Mesodermal cell (in vitro differentiated cells): ENCODE measurements at regions not wholly inside any gene's neighbourhood (a gene's known extent, or its start where the extent isn't known, plus 50 kb on each side); places are given as distances from the start of the nearest gene placed in this dataset.

Experiments
- H3K27ac ChIP-seq: 2 replicates; pipeline ENCODE4 v1.7.0; 2013; ENCODE audit warnings: mild to moderate bottlenecking, low read depth, low read length, moderate library complexity; ENCODE audit not compliant: severe bottlenecking
- H3K36me3 ChIP-seq: 2 replicates; pipeline ENCODE4 v1.7.1; 2013; ENCODE audit warnings: mild to moderate bottlenecking, low read length, moderate library complexity; ENCODE audit not compliant: control insufficient read depth, insufficient read depth
- H3K4me1 ChIP-seq: one replicate; pipeline ENCODE4 v1.7.1; 2013; ENCODE audit warnings: mild to moderate bottlenecking, low read length; ENCODE audit not compliant: insufficient read depth, control insufficient read depth, poor library complexity, severe bottlenecking
- H3K4me3 ChIP-seq: 2 replicates; pipeline ENCODE4 v1.7.0; 2013; ENCODE audit warnings: low read length, control low read depth, mild to moderate bottlenecking; ENCODE audit not compliant: insufficient read depth, poor library complexity, severe bottlenecking; ENCODE audit errors: extremely low read depth
- H3K9me3 ChIP-seq: 2 replicates; pipeline ENCODE4 v1.7.1; 2013; ENCODE audit warnings: mild to moderate bottlenecking, low read length, moderate library complexity; ENCODE audit not compliant: control insufficient read depth
- WGBS, 2 experiments: methylation state at CpG; one replicate each; pipeline ENCODE4 v1.1.5; 2013; ENCODE audit warnings: missing lambda C conversion rate in 2 of 2; ENCODE audit not compliant: insufficient coverage in 2 of 2; 5-methylcytosine and 5-hydroxymethylcytosine counted together

DNA sequence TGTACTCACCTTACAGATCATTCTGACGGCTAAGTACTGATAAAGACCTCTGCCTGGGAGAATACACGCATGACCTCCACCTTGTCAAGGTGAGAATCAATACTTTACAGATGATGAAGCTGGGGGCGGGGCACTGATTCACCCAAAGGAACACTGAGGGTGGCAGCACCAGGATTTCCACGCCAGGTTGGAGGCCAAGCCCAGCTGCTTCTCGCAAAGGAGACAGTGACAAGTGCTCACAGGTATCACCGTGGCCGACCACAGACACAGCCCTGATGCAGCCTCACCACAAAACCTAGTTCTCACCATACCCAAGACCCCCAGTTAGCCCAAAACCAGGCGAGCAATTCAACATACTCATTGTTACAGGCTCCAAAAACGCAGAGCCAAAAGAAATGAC, 434.2 kb downstream of the SOX9 start:
- Histone ChIP-seq H3K36me3 (no peaks in the 10 kb centered on the region), H3K4me3 (no peak overlapping the region), H3K27ac (no peak overlapping the region), H3K9me3 (no peaks in the 10 kb centered on the region), H3K4me1 (no peaks in the 10 kb centered on the region)
- 81 to 82% methylated on average over 7 to 9 of the region's 9 CpGs for WGBS, 2 experiments

DNA sequence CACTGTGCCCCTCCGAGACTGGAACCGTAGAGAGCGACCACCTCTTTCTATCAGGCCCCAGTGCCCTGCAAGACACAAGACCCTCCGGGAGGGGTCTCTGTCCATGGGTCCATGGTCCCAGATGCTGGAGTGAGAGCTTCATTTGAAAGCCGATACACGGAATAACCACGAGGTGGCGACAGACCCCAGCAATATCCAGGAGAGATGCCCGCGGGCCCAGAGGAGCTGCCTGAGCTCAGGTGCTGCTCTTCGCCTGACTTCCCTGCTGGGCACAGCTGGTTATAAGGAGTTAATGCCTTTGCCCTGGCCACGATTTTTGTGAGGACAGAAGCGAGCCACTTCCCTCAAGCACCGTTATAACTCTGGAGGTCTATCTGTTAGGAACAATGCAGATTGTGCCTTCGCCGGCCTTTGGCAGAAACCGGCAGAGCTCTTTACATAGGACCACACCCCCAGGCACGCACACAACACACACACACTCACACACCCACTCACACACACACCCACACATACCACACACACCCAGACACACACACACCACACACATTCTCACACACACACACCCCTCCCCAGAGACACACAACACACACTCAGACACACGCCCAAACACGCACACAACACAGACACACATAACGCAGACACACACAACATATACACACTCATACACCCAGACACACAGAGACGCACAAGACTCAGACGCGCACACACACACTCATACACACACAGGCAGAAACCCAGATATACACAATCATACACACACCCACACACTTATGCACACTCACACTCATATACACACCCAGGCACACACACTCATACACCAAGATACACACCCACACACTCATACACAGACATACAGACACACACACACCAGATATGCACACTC, 436.4 kb downstream of the SOX9 start:
- H3K4me1 ChIP-seq, result no peaks in the 10 kb centered on the region
- WGBS, 2 experiments, result 42% methylated on average over 21 to 22 of the region's 24 CpGs

DNA sequence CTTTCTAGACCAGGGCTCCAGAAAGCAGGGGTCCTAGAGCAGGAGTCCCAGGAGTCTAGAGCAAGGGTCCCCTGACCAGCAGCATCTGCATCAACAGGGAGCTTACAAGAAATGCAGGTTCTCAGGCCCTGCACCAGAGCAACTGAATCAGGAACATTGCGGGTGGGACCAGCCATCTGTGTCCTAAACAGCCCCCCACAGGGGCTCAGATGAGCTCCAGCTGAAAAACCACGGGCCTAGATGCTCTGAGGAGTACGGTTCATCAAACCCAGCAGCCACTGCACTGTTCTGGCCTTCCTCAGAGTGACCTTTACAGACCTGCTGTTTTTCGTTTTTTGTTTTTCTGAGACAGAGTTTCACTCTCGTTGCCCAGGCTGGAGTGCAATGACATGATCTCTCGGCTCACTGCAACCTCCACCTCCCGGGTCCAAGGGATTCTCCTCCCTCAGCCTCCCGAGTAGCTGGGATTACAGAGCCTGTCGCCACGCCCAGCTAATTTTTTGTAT, 438.2 kb downstream of the SOX9 start:
- 84 to 88% methylated on average over 7 to 9 of the region's 10 CpGs for WGBS, 2 experiments
- Histone ChIP-seq H3K4me1 (peaks cover 4% of the 10 kb centered on the region), H3K4me3 (no peak overlapping the region), H3K9me3 (no peaks in the 10 kb centered on the region), H3K27ac (no peak overlapping the region), H3K36me3 (no peaks in the 10 kb centered on the region)

More for the DNA sequence above, 436.4 kb downstream of the SOX9 start:
- Histone ChIP-seq H3K9me3 (no peaks in the 10 kb centered on the region), H3K4me3 (no peak overlapping the region), H3K27ac (no peak overlapping the region), H3K36me3 (no peaks in the 10 kb centered on the region)

DNA sequence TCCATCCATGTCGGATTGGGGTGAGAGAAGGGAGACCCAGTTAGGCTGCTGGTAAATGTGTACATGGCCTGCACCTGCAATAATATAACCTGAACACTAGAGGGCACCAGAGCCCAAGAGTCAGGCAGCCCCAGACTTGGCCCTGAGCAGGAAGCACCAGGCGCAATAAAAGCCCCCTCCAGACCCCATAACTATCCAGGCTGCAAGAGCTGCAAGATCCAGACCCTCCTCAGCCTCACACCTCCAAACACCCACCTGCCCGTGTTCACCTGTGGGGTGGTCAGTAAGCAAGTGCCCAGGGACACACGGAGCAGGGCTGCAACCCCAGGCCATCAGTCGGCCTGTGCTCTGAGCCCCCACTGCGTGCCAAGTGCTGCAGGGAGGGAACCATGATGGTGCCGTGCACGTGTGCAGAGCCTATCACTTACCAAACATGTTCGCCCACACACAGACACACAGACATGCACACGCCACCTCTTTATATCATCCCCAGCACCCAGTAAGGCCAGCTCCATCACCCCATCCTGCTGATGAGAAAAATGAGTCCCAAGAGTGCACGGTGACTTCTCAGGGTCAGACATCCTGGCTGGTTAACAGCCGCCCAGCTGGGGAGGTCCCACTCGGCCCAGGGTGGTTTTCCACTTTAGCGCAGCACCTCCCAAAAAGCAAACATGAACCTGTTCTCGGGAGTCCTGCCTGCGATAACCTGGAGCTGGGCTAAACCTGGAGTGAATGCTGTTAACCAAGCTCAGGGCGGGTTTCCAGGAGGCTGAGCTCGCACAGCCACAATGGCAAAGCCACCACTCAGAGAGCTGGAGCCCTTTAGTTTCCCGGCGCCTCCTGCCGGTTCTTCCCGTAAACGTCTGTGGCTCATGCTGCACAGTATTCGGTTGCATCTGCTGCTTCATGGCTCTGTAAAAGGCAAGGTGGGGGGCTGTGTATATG, 439.8 kb downstream of the SOX9 start:
- peaks cover 8% of the 10 kb centered on the region for H3K4me1 ChIP-seq
- H3K27ac ChIP-seq, result no peak overlapping the region
- 76 to 83% methylated on average over 15 to 21 of the region's 24 CpGs for WGBS, 2 experiments
- H3K4me3 ChIP-seq, result no peak overlapping the region
- no peaks in the 10 kb centered on the region for H3K36me3 ChIP-seq
- H3K9me3 ChIP-seq, result no peaks in the 10 kb centered on the region

DNA sequence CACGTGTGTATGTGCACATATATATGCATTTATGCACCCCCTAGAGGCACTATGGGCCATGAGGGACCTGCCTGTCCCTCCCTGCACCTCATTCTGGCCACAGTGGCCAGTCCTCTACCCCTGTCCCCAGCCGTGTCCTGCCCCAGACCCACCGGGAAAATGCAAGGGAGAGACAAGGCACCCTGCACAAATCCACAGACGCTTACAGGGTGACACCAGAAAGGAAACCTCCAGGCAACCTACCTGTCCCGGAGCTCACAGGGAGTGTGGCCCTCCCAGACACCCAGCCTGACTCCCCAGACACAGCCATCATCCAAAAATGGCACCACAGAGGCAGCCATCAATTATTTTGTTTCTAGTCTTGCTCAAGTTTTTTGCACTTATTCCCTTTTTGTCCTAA, 440.4 kb downstream of the SOX9 start:
- Histone ChIP-seq H3K27ac (no peak overlapping the region), H3K36me3 (no peaks in the 10 kb centered on the region), H3K4me1 (peaks cover 8% of the 10 kb centered on the region), H3K4me3 (no peak overlapping the region), H3K9me3 (no peaks in the 10 kb centered on the region)
- WGBS, 2 experiments, result 78 to 100% methylated on average over 3 to 4 of the region's 5 CpGs

DNA sequence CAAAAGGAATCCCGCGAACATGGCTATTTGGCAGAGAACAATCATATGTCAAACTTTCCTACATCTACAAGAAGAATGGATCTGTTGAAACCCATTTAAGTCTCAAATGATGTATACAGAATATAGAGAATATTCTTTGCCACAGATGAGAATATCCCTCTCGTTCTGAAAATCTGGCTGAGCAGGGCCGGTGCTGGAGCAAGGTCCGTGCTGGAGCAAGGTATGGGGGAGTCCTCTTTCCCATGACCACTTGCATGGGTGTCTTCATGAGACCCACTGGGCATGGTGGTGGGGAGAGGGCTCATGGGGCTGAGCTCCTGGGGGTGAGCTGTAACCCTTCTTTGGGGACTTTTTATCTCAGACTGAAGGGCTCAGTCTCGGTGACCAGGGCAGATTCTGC, 440.9 kb downstream of the SOX9 start:
- H3K4me3 ChIP-seq, result no peak overlapping the region
- H3K9me3 ChIP-seq, result no peaks in the 10 kb centered on the region
- WGBS, 2 experiments, result 86 to 100% methylated on average over 3 to 4 of the region's 6 CpGs
- no peak overlapping the region for H3K27ac ChIP-seq
- H3K36me3 ChIP-seq, result no peaks in the 10 kb centered on the region
- peaks cover 8% of the 10 kb centered on the region for H3K4me1 ChIP-seq

DNA sequence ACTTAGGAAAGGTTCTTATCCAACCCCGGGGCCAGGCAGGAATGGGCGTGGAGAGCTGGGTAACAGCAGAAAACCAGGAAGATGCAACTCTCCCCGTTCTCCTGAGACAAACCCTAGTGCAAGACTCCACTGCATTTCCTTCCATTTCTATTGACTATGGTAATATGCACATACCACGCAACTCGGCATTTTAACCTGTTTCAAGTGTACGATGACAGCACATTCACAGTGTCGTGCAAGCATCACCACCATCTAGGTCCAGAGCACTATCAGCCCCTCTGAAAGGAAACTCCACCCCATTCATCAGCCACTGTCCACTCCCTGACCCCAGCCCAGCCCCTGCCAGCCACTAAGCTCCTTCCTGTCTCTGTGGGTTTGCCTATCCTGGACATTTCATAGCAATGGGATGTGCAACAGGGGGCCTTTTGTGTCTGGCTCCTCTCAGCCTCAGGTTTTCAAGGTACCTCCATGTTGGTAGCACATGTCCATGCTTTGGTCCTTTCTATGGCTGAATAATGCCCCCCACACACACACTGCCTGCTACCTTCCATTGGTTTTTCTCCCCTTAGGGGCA, 441.9 kb downstream of the SOX9 start:
- no peak overlapping the region for H3K4me3 ChIP-seq
- WGBS, 2 experiments, result 88 to 95% methylated on average over 7 of the region's 7 CpGs
- H3K27ac ChIP-seq, result no peak overlapping the region
- H3K36me3 ChIP-seq, result no peaks in the 10 kb centered on the region
- peaks cover 8% of the 10 kb centered on the region for H3K4me1 ChIP-seq
- no peaks in the 10 kb centered on the region for H3K9me3 ChIP-seq

DNA sequence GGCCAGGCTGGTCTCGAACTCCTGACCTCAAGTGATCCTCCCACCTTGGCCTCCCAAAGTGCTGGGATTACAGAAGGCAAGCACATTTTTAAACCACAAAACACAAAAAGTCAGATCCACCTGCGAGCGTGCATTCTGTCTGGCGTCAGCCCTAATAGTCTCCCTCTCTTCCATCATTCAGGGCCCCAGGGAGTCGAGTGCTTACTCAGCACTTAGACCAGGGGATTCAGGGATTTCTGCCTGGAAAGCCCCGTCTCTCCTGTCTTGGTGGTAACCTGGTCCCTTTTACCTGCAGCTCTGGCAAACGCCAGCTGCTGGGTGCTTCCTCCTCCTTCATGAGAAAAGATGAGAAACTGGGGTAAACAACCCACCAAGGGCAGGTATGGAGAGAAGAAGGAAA, 443.1 kb downstream of the SOX9 start:
- H3K4me3 ChIP-seq, result no peak overlapping the region
- H3K36me3 ChIP-seq, result no peaks in the 10 kb centered on the region
- peaks cover 11% of the 10 kb centered on the region for H3K4me1 ChIP-seq
- no peak overlapping the region for H3K27ac ChIP-seq
- H3K9me3 ChIP-seq, result no peaks in the 10 kb centered on the region
- WGBS, 2 experiments, result 90% methylated on average over 6 to 7 of the region's 7 CpGs

DNA sequence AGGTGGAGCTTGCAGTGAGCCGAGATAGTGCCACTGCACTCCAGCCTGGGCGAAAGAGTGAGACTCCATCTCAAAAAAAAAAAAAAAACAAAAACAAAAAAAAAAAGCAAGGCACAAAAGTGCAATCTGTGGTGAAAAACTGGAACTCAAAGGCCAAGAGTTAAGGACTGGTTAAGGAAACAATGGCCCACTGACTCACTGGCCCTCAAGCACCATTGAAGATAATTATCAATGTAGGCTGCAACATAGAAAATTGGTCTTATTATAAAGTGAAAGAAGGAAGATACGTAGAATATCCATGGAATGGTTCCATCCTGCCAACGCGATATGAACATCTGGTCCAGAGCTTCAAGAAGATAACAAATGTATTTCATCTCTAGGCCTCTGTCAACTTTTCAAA, 444.2 kb downstream of the SOX9 start:
- H3K4me3 ChIP-seq, result no peak overlapping the region
- H3K9me3 ChIP-seq, result no peaks in the 10 kb centered on the region
- no peaks in the 10 kb centered on the region for H3K36me3 ChIP-seq
- H3K27ac ChIP-seq, result no peak overlapping the region
- H3K4me1 ChIP-seq, result peaks cover 11% of the 10 kb centered on the region
- 93 to 94% methylated on average over 3 of the region's 5 CpGs for WGBS, 2 experiments

DNA sequence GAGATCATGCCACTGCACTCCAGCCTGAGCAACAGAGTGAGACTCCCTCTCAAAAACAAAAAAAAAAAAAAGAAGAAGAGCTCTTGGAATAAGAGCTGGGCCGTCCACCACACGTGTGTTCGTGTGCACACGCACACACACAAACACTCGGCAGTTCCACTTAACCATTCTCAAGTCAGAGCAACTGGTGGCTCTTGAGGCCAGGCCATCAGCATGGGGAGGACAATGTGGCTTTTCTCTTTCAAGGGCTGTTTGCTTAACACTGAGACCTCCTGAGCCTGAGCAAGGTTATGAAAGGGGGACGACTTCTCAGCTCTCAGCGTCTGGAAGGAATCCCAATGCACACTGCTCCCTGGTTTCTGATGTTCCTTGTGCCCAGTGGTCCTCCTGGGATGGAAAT, 444.9 kb downstream of the SOX9 start:
- Histone ChIP-seq H3K4me1 (peaks cover 11% of the 10 kb centered on the region), H3K9me3 (no peaks in the 10 kb centered on the region), H3K27ac (no peak overlapping the region), H3K4me3 (no peak overlapping the region), H3K36me3 (no peaks in the 10 kb centered on the region)
- 93 to 95% methylated on average over 2 of the region's 7 CpGs for WGBS, 2 experiments
